ENCODE measurements at regions not wholly inside any gene's neighbourhood (a gene's known extent, or its start where the extent isn't known, plus 50 kb on each side); places are given as distances from the start of the nearest gene placed in this dataset.

GRCh38 chr2:239685965-239686364 is 285.1 kb upstream of the HDAC4 start:
- ATAC-seq (no peak), DNase-seq (ENCODE audit: low spot score) (no peak)
- Mint-ChIP-seq H3K27me3 (ENCODE audit: insufficient read depth, low read depth, poor library complexity) (peaks cover 3% of the 10 kb centered on the region), H3K9me3 (no peaks in the 10 kb centered on the region; the same call in 2 of the 3 replicates), H3K36me3 (ENCODE audit: low read depth) (no peaks in the 10 kb centered on the region), H3K4me3 (no peak overlapping the region), H3K27ac (no peak overlapping the region), H3K4me1 (peaks cover 10% of the 10 kb centered on the region; the same call in 1 of the 3 replicates)
- Histone ChIP-seq H3K79me2 (replicated peaks; ENCODE audit: insufficient read depth) (no peaks in the 10 kb centered on the region), H3K27ac (ENCODE audit: low read depth) (no peak overlapping the region), H4K20me1 (replicated peaks; ENCODE audit: insufficient read depth) (no peaks in the 10 kb centered on the region), H2AFZ (no peak overlapping the region), H3K36me3 (ENCODE audit: insufficient read depth) (no peaks in the 10 kb centered on the region), H3K4me1 (ENCODE audit: insufficient read depth) (no peaks in the 10 kb centered on the region), H3K4me3 (no peak overlapping the region), H3K27me3 (ENCODE audit: insufficient read depth) (no peaks in the 10 kb centered on the region), H3F3A (replicated peaks; ENCODE audit: low read depth) (no peaks in the 10 kb centered on the region), H3K9me2 (ENCODE audit: insufficient read depth) (no peaks in the 10 kb centered on the region), H3K4me2 (no peak overlapping the region)
- TF ChIP-seq ETS1 (IDR thresholded peaks at IDR 0.05) (no peak), ZNF331 (CRISPR knock-in tag; IDR thresholded peaks at IDR 0.05; ENCODE audit: low read depth) (no peak), ZNF462 (CRISPR knock-in tag; IDR thresholded peaks at IDR 0.05) (no peak), NANOG (IDR thresholded peaks at IDR 0.05; ENCODE audit: borderline replicate concordance) (no peak), POLR2AphosphoS5 (IDR thresholded peaks at IDR 0.05; ENCODE audit: low read depth) (no peak), STAT1 (IDR thresholded peaks at IDR 0.05; ENCODE audit: unreplicated experiment) (no peak), CTCF (conservative IDR thresholded peaks at IDR 0.05; ENCODE audit: low read depth in 2 of 2) (no peak), EZH2 (IDR thresholded peaks at IDR 0.05; ENCODE audit: low read depth, unreplicated experiment) (no peak), JUNB (IDR thresholded peaks at IDR 0.05; ENCODE audit: unreplicated experiment) (no peak), REST (IDR thresholded peaks at IDR 0.05; ENCODE audit: unreplicated experiment) (no peak), ZNF114 (CRISPR knock-in tag; IDR thresholded peaks at IDR 0.05) (no peak), CREB1 (CRISPR knock-in tag; IDR thresholded peaks at IDR 0.05; ENCODE audit: low read depth) (no peak), EZH2phosphoT487 (IDR thresholded peaks at IDR 0.05; ENCODE audit: unreplicated experiment) (no peak)
